GM12865 (cell line): ENCODE measurements at regions not wholly inside any gene's neighbourhood (a gene's known extent, or its start where the extent isn't known, plus 50 kb on each side); places are given as distances from the start of the nearest gene placed in this dataset.

Source experiments
- DNase-seq: peaks from one replicate; pipeline ENCODE4 v3.0.0; 2010; ENCODE audit warnings: low read depth
- H3K4me3 ChIP-seq: 2 replicates; pipeline ENCODE4 v1.5.1; 2011; ENCODE audit warnings: mild to moderate bottlenecking, low read depth, low read length, control low read depth
- TF ChIP-seq, protein P1 (sequence below): IDR thresholded peaks from 2 replicates; pipeline ENCODE4 v1.5.1; 2011; ENCODE audit warnings: low read length, control low read depth, low read depth, inconsistent platforms; ENCODE audit not compliant: insufficient read depth; ENCODE audit errors: missing control alignments

DNA sequence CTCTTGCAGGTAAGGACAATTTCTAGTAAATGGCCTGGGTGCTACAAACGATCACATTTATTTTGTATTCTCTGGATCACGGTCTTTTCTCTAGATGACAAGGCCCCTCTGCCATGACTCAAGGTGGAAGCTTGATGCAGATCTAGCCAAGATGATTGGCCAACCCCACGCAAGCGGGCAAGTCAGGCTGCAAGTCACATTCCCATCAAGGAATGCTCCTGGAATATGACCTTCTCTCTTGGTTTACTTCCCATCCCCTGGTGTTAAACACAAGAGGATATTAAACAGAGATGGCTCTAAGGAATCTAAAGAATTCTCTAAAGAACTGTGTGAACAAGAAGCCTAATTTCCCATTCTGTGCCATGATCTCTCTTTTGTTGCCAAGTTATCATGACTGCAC is 97.3 kb upstream of the SERPINE2 start:
- no peak for DNase-seq
- TF ChIP-seq, protein P1, sequence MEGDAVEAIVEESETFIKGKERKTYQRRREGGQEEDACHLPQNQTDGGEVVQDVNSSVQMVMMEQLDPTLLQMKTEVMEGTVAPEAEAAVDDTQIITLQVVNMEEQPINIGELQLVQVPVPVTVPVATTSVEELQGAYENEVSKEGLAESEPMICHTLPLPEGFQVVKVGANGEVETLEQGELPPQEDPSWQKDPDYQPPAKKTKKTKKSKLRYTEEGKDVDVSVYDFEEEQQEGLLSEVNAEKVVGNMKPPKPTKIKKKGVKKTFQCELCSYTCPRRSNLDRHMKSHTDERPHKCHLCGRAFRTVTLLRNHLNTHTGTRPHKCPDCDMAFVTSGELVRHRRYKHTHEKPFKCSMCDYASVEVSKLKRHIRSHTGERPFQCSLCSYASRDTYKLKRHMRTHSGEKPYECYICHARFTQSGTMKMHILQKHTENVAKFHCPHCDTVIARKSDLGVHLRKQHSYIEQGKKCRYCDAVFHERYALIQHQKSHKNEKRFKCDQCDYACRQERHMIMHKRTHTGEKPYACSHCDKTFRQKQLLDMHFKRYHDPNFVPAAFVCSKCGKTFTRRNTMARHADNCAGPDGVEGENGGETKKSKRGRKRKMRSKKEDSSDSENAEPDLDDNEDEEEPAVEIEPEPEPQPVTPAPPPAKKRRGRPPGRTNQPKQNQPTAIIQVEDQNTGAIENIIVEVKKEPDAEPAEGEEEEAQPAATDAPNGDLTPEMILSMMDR = no peak
- no peak overlapping the region for H3K4me3 ChIP-seq

DNA sequence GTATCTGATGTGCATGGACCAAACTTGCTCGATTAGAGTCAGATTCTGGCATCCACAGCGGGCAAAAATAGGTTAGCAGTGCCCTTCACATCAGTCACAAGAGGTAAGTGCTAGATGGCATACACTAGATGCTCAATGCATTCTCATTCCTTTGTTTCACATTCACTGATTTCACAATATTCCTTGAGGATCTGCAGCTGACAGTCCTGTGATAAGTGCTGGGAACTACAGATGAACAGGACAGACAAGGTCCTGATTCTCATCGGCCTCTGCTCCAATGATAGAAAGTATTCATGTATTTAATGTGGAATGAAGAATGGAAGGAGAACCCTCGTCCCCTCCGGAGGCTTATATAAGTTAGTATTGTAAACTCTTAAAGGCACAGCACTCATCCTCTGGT is 96.8 kb upstream of the SERPINE2 start:
- H3K4me3 ChIP-seq = no peak overlapping the region
- TF ChIP-seq, protein P1 = no peak
- DNase-seq = no peak

- TF ChIP-seq, protein P1 = no peak
- H3K4me3 ChIP-seq = no peak overlapping the region
- no peak for DNase-seq
These were observed 95.1 kb upstream of the SERPINE2 start for GRCh38 chr2:224134003-224134734.

DNA sequence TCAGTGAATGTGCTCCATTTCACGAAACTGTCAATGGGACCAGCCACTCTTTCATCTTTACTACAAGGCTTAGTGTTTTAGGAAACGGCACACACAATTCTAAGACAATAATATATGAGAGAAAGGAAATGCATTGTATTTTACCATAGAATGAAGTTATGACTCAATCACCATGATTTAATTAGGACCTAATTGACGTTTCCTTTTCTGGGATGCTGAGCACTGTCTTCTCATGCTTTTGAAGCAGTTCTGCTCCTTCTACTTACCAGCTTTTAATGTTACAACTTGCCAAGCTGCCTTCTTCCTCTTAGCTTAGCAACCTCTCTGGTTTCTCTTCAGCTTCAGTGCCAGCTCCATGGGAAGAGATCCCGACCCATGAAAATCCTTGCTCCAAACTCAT is 94.3 kb upstream of the SERPINE2 start:
- DNase-seq = no peak
- H3K4me3 ChIP-seq = no peak overlapping the region
- TF ChIP-seq, protein P1 = no peak

DNA sequence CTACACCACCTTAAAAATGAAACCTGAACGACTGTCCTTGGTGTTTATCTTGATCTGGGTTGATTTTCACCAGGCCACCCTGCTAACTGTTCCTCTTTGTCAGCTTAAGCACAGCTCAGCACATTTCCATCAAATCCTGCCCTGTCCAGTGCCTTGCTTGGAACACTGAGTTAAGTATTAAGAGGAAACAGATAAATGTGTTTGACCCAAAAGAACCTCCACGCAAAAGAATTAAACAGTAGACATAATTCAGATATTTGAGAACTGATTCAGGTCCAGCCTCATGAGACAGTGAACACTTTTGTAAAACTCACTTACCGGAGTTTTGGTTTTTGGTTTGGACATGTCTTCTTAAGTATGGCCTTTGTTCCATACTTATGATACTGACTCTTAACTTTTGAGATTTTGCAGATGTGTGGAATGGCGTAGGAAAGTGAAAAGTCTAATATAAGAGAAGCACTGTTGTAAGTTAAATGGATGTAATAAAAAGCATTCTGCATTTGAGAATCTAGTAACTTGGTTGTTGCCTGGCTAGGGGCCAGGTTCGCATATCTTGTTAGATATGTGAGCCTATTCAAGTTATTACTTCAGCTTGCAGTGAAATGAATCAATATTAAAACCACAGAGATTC is 88.9 kb upstream of the SERPINE2 start:
- no peak for DNase-seq
- TF ChIP-seq, protein P1 = no peak
- H3K4me3 ChIP-seq = no peak overlapping the region

GRCh38 chr2:224126440-224126839 is 87.4 kb upstream of the SERPINE2 start:
- TF ChIP-seq, protein P1 = no peak
- no peak overlapping the region for H3K4me3 ChIP-seq
- no peak for DNase-seq

DNA sequence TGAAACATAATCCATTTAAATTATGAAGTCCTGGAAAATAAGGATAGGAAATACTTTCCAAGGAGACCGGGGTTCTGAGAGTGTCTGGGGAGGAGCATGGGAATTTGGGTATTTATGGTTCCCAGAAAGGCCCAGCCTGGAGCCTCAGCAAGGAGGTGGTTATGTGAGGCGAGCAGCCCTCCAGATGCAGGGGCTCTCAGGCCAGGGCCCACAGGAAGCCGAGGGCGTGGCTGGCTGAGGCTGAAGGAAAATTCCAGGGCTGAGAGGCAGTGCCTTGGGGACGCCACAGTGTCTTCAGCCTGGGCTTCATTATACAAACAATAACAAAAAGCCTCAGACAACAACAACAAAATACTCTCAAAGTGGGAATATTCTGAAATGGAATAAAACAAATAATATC is 86.9 kb upstream of the SERPINE2 start:
- TF ChIP-seq, protein P1 = no peak
- no peak for DNase-seq
- H3K4me3 ChIP-seq = no peak overlapping the region
